Adrenal gland (tissue), 5 donors: ENCODE measurements at regions not wholly inside any gene's neighbourhood (a gene's known extent, or its start where the extent isn't known, plus 50 kb on each side); places are given as distances from the start of the nearest gene placed in this dataset.

ENCODE experiments used
- CTCF ChIP-seq, 6 experiments: fragments of 450-650 bp in 4 of 6; fragments of 200-600 bp in 2 of 6; sonication (generic) in 1 of 6; IDR thresholded peaks; 1 replicate in 5 of 6; 2 replicates in 1 of 6; pipeline versions ENCODE4 v1.5.1 to v1.8.0; 2016 to 2021; ENCODE audit warnings: antibody characterized with exemption in 6 of 6, mild to moderate bottlenecking in 2 of 6, moderate library complexity in 1 of 6
- POLR2A ChIP-seq, 2 donors: fragments of 450-650 bp; IDR thresholded peaks; one replicate each; pipeline ENCODE4 v1.6.1; 2017; ENCODE audit warnings: antibody characterized with exemption in 2 of 2, mild to moderate bottlenecking in 2 of 2, moderate library complexity in 1 of 2
- donor health status: DM: no; HTN: no; CAD: no.

- no peak for TF ChIP-seq CTCF (IDR thresholded peaks at IDR 0.05)
- TF ChIP-seq POLR2A (IDR thresholded peaks at IDR 0.05), result no peak
These were observed 77.8 kb upstream of the SHISAL1 start for GRCh38 chr22:44390613-44390970.
